Superior temporal gyrus (tissue), 1 donor: ENCODE measurements at regions not wholly inside any gene's neighbourhood (a gene's known extent, or its start where the extent isn't known, plus 50 kb on each side); places are given as distances from the start of the nearest gene placed in this dataset.
A peak's percentile ranks its signal among the peaks of the same experiment; 100 is the strongest.
"Not testable (repeated sequence)": the region's sequence is repeated elsewhere in the genome, so short reads cannot be mapped to it uniquely, and the experiment has no call there.

ENCODE experiments used
- DNase-seq: peaks from one replicate; pipeline ENCODE4 v3.0.0-alpha.2; 2016; ENCODE audit errors: extremely low spot score

GRCh38 chr9:42325561-42325960 is 142.1 kb downstream of the SPATA31A6 start:
- DNase-seq: not testable (repeated sequence)

GRCh38 chr9:42326482-42326881 is 143.0 kb downstream of the SPATA31A6 start:
- DNase-seq: not testable (repeated sequence)

GRCh38 chr9:42335342-42335741 is 151.9 kb downstream of the SPATA31A6 start:
- DNase-seq: not testable (repeated sequence)

GRCh38 chr9:42335984-42336657 is 152.7 kb downstream of the SPATA31A6 start:
- DNase-seq: not testable (repeated sequence)

- not testable (repeated sequence) for DNase-seq
Measured at GRCh38 chr9:42338275-42338674, 154.8 kb downstream of the SPATA31A6 start.

- not testable (repeated sequence) for DNase-seq
Measured at GRCh38 chr9:42339671-42340434, 156.4 kb downstream of the SPATA31A6 start.

GRCh38 chr9:42340435-42340723 is 156.9 kb downstream of the SPATA31A6 start:
- not testable (repeated sequence) for DNase-seq

- DNase-seq: not testable (repeated sequence)
Measured at GRCh38 chr9:42341860-42342259, 158.4 kb downstream of the SPATA31A6 start.

GRCh38 chr9:42342297-42342696 is 158.8 kb downstream of the SPATA31A6 start:
- DNase-seq: not testable (repeated sequence)

GRCh38 chr9:42344508-42344907 is 161.0 kb downstream of the SPATA31A6 start:
- not testable (repeated sequence) for DNase-seq

- DNase-seq: not testable (repeated sequence)
Measured at GRCh38 chr9:42346916-42347315, 163.5 kb downstream of the SPATA31A6 start.

- not testable (repeated sequence) for DNase-seq
Measured at GRCh38 chr9:42349181-42349580, 165.7 kb downstream of the SPATA31A6 start.

GRCh38 chr9:42350412-42350811 is 167.0 kb downstream of the SPATA31A6 start:
- DNase-seq: not testable (repeated sequence)

- DNase-seq: not testable (repeated sequence)
Measured at GRCh38 chr9:42357604-42358373, 174.3 kb downstream of the SPATA31A6 start.

GRCh38 chr9:42358626-42359247 is 175.3 kb downstream of the SPATA31A6 start:
- not testable (repeated sequence) for DNase-seq

GRCh38 chr9:42364410-42365243 is 181.2 kb downstream of the SPATA31A6 start:
- not testable (repeated sequence) for DNase-seq

GRCh38 chr9:42365244-42365945 is 181.9 kb downstream of the SPATA31A6 start:
- peak; percentile 48 for DNase-seq

- not testable (repeated sequence) for DNase-seq
Measured at GRCh38 chr9:42368279-42368881, 184.9 kb downstream of the SPATA31A6 start.

GRCh38 chr9:42370172-42370571 is 186.7 kb downstream of the SPATA31A6 start:
- DNase-seq: not testable (repeated sequence)

GRCh38 chr9:42371417-42371816 is 188.0 kb downstream of the SPATA31A6 start:
- DNase-seq: not testable (repeated sequence)
